Muscle of leg (tissue), 3 donors: ENCODE measurements at regions not wholly inside any gene's neighbourhood (a gene's known extent, or its start where the extent isn't known, plus 50 kb on each side); places are given as distances from the start of the nearest gene placed in this dataset.
"Not testable (repeated sequence)": the region's sequence is repeated elsewhere in the genome, so short reads cannot be mapped to it uniquely, and the experiment has no call there.

Source experiments
- DNase-seq: peaks from one replicate; pipeline ENCODE4 v3.0.0; 2013
- H3K27ac ChIP-seq: one replicate; pipeline ENCODE4 v1.5.1; 2013; ENCODE audit warnings: mild to moderate bottlenecking, low read length, control low read depth
- H3K27me3 ChIP-seq: one replicate; pipeline ENCODE4 v1.6.1; 2013; ENCODE audit warnings: low read length; ENCODE audit not compliant: control insufficient read depth, insufficient read depth
- H3K36me3 ChIP-seq: one replicate; pipeline ENCODE4 v1.6.1; 2013; ENCODE audit warnings: low read length; ENCODE audit not compliant: control insufficient read depth, insufficient read depth
- H3K4me1 ChIP-seq: one replicate; pipeline ENCODE4 v1.6.1; 2013; ENCODE audit warnings: low read length; ENCODE audit not compliant: control insufficient read depth, insufficient read depth
- H3K4me3 ChIP-seq: one replicate; pipeline ENCODE4 v1.5.1; 2013; ENCODE audit warnings: low read length, control low read depth
- H3K9me3 ChIP-seq: replicated peaks from 2 replicates; pipeline ENCODE4 v1.6.1; 2013; ENCODE audit warnings: low read depth, low read length; ENCODE audit not compliant: control insufficient read depth
- WGBS: methylation state at CpG from one replicate; pipeline ENCODE4 v1.1.5; 2013; ENCODE audit warnings: missing lambda C conversion rate; ENCODE audit not compliant: insufficient coverage; 5-methylcytosine and 5-hydroxymethylcytosine counted together

DNA sequence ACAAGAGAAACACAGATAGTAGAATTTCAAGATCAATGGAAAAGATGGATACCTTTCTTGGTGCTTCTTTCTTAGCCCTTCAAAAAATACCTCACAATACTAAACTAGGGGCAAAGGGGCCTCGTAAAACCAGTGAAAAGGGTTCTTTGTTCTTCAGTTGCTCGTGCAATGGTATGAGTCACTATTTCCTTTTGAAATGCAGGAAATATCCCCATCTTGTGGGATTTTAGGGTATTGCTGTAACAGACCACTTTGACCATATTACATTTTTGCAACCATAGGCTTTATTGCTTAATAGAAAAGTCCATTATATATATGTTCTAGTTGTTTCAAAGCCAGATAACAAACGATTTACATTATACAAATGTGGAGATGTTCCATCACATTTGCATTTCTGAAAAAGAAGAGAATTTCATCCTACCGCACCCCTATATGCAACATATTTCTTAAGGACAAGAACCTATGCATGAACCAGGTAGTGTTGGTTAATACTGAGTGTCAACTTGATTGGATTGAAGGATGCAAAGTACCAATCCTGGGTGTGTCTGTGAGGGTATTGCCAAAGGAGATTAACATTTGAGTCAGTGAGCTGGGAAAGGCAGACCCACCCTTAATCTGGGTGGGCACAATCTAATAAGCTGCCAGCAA lies 88.6 kb upstream of the PKN2 start:
- H3K27me3 ChIP-seq, result no peaks in the 10 kb centered on the region
- H3K4me1 ChIP-seq, result no peaks in the 10 kb centered on the region
- no peak for DNase-seq
- WGBS, result no CpG with 5 or more reads among the region's 4 CpGs
- H3K4me3 ChIP-seq, result no peak overlapping the region
- H3K36me3 ChIP-seq, result no peaks in the 10 kb centered on the region
- no peak overlapping the region for H3K27ac ChIP-seq
- H3K9me3 ChIP-seq, result peaks cover 12% of the 10 kb centered on the region

GRCh38 chr1:88597973-88598372 lies 86.1 kb upstream of the PKN2 start:
- H3K4me3 ChIP-seq, DNase-seq, H3K27me3 ChIP-seq, H3K4me1 ChIP-seq, H3K27ac ChIP-seq, H3K36me3 ChIP-seq: not testable (repeated sequence)
- peaks cover 13% of the 10 kb centered on the region for H3K9me3 ChIP-seq
- WGBS, result no CpG with 5 or more reads among the region's 1 CpG

DNA sequence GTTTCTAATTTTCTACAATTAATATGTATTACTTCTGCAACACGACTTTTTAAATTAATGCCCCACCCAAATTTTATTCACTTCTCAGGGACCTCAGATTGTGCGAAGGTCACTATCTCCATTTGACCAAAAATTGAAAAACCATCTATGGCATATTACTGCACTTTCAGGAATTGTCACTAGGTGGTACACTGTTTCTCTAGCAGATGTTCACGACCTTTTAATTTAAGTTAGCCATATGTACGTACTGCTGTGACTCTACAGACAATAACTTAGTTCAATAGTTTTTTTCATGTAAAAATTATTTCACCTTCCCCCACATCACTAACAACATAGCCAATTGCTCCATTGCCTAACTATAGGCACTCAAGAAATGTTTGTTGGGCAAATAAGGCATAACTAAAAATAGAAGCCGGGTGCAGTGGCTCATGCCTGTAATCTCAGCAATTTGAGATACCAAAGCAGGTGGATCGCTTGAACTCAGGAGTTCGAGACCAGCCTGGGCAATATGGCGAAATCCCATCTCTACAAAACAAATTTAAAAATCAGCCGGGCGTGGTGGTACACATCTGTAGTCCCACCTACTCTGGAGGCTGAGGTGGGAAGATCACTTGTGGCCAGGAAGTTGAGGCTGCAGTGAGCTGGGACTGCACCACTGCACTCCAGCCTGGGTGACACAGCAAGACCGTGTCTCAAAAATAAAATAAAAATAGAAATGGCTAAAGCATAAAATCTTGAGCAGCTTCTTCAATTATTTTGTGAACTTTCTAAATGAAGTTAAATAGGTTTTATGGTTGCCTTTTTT lies 75.7 kb upstream of the PKN2 start:
- Histone ChIP-seq H3K36me3 (no peaks in the 10 kb centered on the region), H3K9me3 (no peaks in the 10 kb centered on the region), H3K27me3 (no peaks in the 10 kb centered on the region), H3K4me3 (no peak overlapping the region), H3K27ac (no peak overlapping the region), H3K4me1 (no peaks in the 10 kb centered on the region)
- peak; percentile 9 for DNase-seq
- 60% methylated on average over 3 of the region's 11 CpGs for WGBS

DNA sequence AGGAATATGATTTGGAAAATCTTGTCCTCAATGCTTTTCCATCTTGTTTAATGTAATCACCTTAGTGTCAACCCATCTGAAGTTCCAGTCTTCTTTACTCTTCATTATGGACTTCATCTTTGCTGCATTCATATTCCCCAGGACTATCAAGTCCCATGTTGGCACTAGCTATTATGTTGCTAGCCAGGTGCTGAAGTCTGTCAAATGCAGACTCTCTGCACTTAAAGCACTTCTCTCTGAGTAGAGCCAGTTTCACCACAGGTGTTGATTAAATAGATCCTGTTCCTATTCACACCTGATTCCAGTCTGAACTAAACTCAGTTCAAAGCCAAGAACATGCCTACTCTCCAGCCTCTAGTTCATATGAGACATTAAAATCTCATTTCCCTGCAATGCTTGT lies 75.0 kb upstream of the PKN2 start:
- no peak overlapping the region for H3K4me3 ChIP-seq
- no peaks in the 10 kb centered on the region for H3K9me3 ChIP-seq
- no peaks in the 10 kb centered on the region for H3K27me3 ChIP-seq
- H3K27ac ChIP-seq, result no peak overlapping the region
- DNase-seq, result no peak
- H3K36me3 ChIP-seq, result no peaks in the 10 kb centered on the region
- no peaks in the 10 kb centered on the region for H3K4me1 ChIP-seq

DNA sequence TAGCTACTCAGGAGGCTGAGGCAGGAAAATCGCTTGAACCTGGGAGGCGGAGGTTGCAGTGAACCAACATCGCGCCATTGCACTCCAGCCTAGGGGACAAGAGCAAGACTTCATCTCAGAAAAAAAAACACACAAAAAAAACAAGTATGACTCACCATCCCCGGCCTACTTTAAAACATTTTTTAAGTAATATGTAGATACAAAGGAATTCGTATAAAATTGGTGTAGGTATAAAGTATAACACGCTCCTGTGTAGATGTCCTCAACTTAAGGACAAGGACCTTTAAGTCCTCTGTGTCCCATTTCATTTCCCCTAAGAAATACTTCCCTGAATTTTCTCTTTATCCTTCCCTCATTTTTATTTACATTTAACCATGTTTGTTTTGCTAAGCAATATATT lies 73.4 kb upstream of the PKN2 start:
- Histone ChIP-seq H3K9me3 (no peaks in the 10 kb centered on the region), H3K4me3 (no peak overlapping the region), H3K27me3 (no peaks in the 10 kb centered on the region), H3K27ac (no peak overlapping the region), H3K4me1 (no peaks in the 10 kb centered on the region), H3K36me3 (no peaks in the 10 kb centered on the region)
- DNase-seq, result no peak
- no CpG with 5 or more reads among the region's 7 CpGs for WGBS

DNA sequence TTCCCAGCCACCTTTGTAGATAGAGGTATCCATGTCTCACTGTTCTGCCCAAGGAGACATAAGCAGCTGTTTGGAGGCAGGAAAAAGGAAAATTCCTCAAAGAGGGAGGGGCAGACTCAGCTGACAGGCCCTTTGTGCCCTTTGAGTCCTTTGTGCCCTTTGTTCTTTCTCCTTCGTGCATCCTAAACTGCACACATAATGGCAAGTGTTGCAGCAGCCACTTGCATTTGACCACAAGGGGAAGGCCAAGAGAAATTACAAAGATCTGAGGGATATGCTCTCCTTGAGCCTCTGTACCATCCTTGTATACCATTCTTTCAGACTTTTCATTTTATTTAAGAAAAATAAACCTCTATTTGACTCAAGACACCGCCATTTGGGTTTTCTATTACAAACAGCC lies 71.8 kb upstream of the PKN2 start:
- 25% methylated on average over 1 of the region's 2 CpGs for WGBS

GRCh38 chr1:88612773-88613172 lies 71.3 kb upstream of the PKN2 start:
- WGBS, result 63% methylated on average over 4 of the region's 6 CpGs
- Histone ChIP-seq H3K27ac (no peak overlapping the region), H3K9me3 (no peaks in the 10 kb centered on the region), H3K4me1 (no peaks in the 10 kb centered on the region), H3K36me3 (no peaks in the 10 kb centered on the region), H3K27me3 (no peaks in the 10 kb centered on the region), H3K4me3 (no peak overlapping the region)
- no peak for DNase-seq

More for the DNA sequence above, 71.8 kb upstream of the PKN2 start:
- no peak overlapping the region for H3K4me3 ChIP-seq
- DNase-seq, result no peak
- H3K27ac ChIP-seq, result no peak overlapping the region
- no peaks in the 10 kb centered on the region for H3K9me3 ChIP-seq
- H3K27me3 ChIP-seq, result no peaks in the 10 kb centered on the region
- no peaks in the 10 kb centered on the region for H3K4me1 ChIP-seq
- no peaks in the 10 kb centered on the region for H3K36me3 ChIP-seq

DNA sequence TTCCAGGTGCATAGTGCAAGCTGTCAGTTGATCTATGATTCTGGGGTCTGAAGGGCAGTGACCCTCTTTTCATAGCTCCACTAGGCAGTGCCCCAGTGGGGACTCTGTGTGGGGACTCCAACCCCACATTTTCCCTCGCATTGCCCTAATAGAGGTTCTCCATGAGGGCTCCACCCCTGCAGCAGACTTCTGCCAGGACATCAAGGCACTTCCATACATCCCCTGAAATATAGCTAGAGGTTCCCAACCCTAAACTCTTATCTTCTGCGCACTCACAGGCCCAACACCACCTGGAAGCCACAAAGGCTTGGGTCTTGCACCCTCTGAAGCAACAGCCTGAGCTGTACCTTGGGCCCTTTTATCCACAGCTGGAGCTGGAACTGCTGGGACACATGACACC lies 65.7 kb upstream of the PKN2 start:
- H3K9me3 ChIP-seq, result peaks cover 14% of the 10 kb centered on the region
- H3K4me1 ChIP-seq, result no peaks in the 10 kb centered on the region
- H3K27me3 ChIP-seq, result no peaks in the 10 kb centered on the region
- DNase-seq, result no peak
- H3K4me3 ChIP-seq, result no peak overlapping the region
- WGBS, result 100% methylated on average over 1 of the region's 2 CpGs
- H3K36me3 ChIP-seq, result no peaks in the 10 kb centered on the region
- H3K27ac ChIP-seq, result no peak overlapping the region

GRCh38 chr1:88623101-88623500 lies 61.0 kb upstream of the PKN2 start:
- H3K36me3 ChIP-seq, H3K27me3 ChIP-seq, H3K4me3 ChIP-seq, H3K27ac ChIP-seq, DNase-seq, H3K4me1 ChIP-seq: not testable (repeated sequence)
- H3K9me3 ChIP-seq, result peaks cover 13% of the 10 kb centered on the region
- WGBS, result no CpG with 5 or more reads among the region's 1 CpG
